Ovary (tissue), 7 donors: ENCODE measurements at regions not wholly inside any gene's neighbourhood (a gene's known extent, or its start where the extent isn't known, plus 50 kb on each side); places are given as distances from the start of the nearest gene placed in this dataset.

ENCODE experiments used
- DNase-seq, 5 donors: peaks; one replicate each; pipeline ENCODE4 v3.0.0-alpha.2; 2019 to 2020
- H3K27ac ChIP-seq, 2 donors: fragments of 200-600 bp; one replicate each; pipeline versions ENCODE4 v1.5.1 to v1.8.0; 2019 to 2022
- H3K27me3 ChIP-seq: fragments of 200-600 bp; one replicate; pipeline ENCODE4 v1.8.0; 2022
- H3K36me3 ChIP-seq: fragments of 200-600 bp; sonication (generic); one replicate; pipeline ENCODE4 v1.5.1; 2019
- H3K4me1 ChIP-seq: one replicate; pipeline ENCODE4 v1.8.1; 2013; ENCODE audit warnings: mild to moderate bottlenecking, moderate library complexity; ENCODE audit not compliant: insufficient read depth
- H3K4me3 ChIP-seq: fragments of 200-600 bp; sonication (generic); one replicate; pipeline ENCODE4 v1.5.1; 2017
- H3K9me3 ChIP-seq, 2 donors: fragments of 200-600 bp in 1 of 2; sonication (generic) in 1 of 2; one replicate each; pipeline versions ENCODE4 v1.5.1 to v1.8.1; 2013 to 2019; ENCODE audit warnings: mild to moderate bottlenecking in 1 of 2, moderate library complexity in 1 of 2
- CTCF ChIP-seq, 3 donors: fragments of 450-650 bp in 2 of 3; fragments of 200-600 bp in 1 of 3; IDR thresholded peaks; one replicate each; pipeline versions ENCODE4 v1.5.1 to v1.8.0; 2016 to 2022; ENCODE audit warnings: antibody characterized with exemption in 3 of 3, mild to moderate bottlenecking in 1 of 3
- EP300 ChIP-seq: sonication (generic); formaldehyde crosslinking; IDR thresholded peaks from one replicate; pipeline ENCODE4 v1.6.1; 2017; ENCODE audit warnings: antibody characterized with exemption
- POLR2A ChIP-seq: fragments of 450-650 bp; IDR thresholded peaks from one replicate; pipeline ENCODE4 v1.6.1; 2017; ENCODE audit warnings: antibody characterized with exemption, mild to moderate bottlenecking, moderate library complexity
- WGBS, 3 donors: extraction: QIAGEN DNeasy Blood & Tissue Kit in 1 of 3; methylation state at CpG; one replicate each; pipeline versions ENCODE4 v1.1.5 to v1.1.7; 2013 to 2017; 5-methylcytosine and 5-hydroxymethylcytosine counted together
- intact Hi-C, 4 donors: fragments of 100-400 bp; cut with DNase I; formaldehyde crosslinking; loops; one replicate each; pipeline versions ENCODE4 v1.11.0 to v1.15.1; 2022 to 2023
- donor health status: DM: no; HTN: no; CAD: no; lungs with moderate emphysema.
- donor health status: DM: no; HTN: no; CAD: no.
- donor health status: Bipolar disorder and iron deficiency.
- donor health status: DM: no; HTN: no; CAD: no.
- donor health status: DM: yes; HTN: yes; CAD: no.

DNA sequence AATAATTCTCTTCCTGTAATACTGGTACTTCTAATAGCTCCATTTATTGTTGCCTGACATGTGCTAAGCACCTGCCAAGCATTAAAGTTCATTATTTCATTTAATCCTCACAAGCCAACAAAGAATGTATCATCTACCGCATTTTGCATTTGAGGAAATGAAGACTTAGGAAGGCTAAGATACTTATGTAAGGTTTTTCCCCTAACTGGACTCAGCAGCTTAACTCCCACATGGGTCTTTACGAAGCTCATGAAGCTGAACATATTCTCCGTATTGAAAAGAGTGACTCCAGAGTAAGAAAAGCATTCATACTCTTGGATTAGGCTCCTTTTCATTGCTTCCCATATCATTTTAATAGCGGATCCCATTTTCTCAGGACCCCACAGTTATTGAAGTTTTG lies 155.7 kb upstream of the TMEM72 start:
- WGBS, 3 donors = 81 to 84% (median 82%) methylated on average over 4 of the region's 4 CpGs
- DNase-seq = no peak
- no peaks in the 10 kb centered on the region for H3K27me3 ChIP-seq
- TF ChIP-seq CTCF (IDR thresholded peaks at IDR 0.05) (no peak), POLR2A (no peak), EP300 (no peak)
- peaks cover 12% of the 10 kb centered on the region for H3K4me1 ChIP-seq
- no peak overlapping the region for H3K27ac ChIP-seq
- no peak overlapping the region for H3K4me3 ChIP-seq
- intact Hi-C loops = no loop called here
- H3K9me3 ChIP-seq = no peaks in the 10 kb centered on the region
- H3K36me3 ChIP-seq = no peaks in the 10 kb centered on the region

DNA sequence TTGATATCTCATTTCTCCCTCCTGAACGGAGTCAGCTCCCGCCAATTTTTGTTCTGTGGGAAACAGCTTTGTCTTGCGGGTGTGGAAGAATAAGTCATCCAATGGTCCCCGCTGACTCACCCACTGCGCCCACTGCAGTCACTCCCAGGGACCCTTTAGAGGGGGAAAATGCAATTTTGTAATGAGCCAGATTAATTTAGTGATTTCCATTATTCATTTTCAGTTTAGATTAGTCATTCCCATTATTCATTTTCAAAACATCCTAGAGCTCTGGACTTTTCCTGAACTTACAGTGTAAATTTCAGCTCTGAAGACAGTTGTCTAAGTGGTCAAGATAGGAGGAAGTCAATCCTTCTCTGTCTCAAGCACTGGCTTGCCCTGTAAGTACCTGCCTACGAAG lies 154.9 kb upstream of the TMEM72 start:
- TF ChIP-seq POLR2A (no peak), EP300 (no peak), CTCF (IDR thresholded peaks at IDR 0.05) (no peak)
- WGBS, 3 donors = 38 to 43% (median 41%) methylated on average over 6 of the region's 6 CpGs
- Histone ChIP-seq H3K36me3 (no peaks in the 10 kb centered on the region), H3K27ac (no peak overlapping the region), H3K9me3 (no peaks in the 10 kb centered on the region), H3K4me3 (no peak overlapping the region), H3K4me1 (peaks cover 12% of the 10 kb centered on the region), H3K27me3 (no peaks in the 10 kb centered on the region)
- no peak for DNase-seq
- intact Hi-C loops = no loop called here

DNA sequence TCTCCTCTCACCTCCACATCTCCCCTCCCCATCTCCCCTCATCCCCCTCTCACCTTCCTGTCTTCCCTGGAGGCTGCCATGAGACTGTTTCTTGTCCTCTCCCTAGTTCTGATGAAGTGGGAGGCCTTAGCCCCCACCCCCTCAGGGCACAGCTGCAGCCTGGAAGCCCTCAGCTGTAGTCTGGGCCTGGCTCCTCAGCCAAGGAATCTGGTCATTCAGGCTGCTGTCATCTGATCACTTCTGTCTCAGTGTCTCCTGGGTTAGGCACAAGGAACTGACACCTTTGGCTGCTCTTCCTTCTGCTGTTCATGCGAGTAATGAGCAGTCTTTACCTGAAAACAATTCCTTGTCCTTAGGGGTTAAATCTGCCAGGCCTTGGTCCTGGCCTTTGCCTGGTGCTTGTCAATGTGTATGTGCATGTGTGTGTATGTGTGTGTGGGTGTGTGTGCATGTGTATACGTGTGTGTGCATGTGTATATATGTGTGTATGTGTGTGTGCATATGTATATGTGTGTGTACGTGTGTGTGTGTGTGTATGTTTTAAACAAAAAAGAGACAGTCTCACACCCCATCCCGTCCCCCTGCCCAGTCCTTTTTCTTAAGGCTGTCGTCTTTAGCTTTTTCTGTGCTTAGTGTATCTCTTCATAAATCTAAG lies 153.5 kb upstream of the TMEM72 start:
- no peak for DNase-seq
- peaks cover 11% of the 10 kb centered on the region for H3K4me1 ChIP-seq
- H3K4me3 ChIP-seq = no peak overlapping the region
- no peak overlapping the region for H3K27ac ChIP-seq
- H3K27me3 ChIP-seq = no peaks in the 10 kb centered on the region
- intact Hi-C loops = no loop called here
- TF ChIP-seq EP300 (no peak), CTCF (IDR thresholded peaks at IDR 0.05) (no peak), POLR2A (no peak)
- no peaks in the 10 kb centered on the region for H3K9me3 ChIP-seq
- WGBS, 3 donors = 91 to 96% (median 94%) methylated on average over 5 of the region's 5 CpGs
- no peaks in the 10 kb centered on the region for H3K36me3 ChIP-seq

- Histone ChIP-seq H3K4me3 (no peak overlapping the region), H3K27me3 (no peaks in the 10 kb centered on the region), H3K27ac (no peak overlapping the region), H3K4me1 (peaks cover 4% of the 10 kb centered on the region), H3K9me3 (no peaks in the 10 kb centered on the region), H3K36me3 (no peaks in the 10 kb centered on the region)
- DNase-seq = no peak
- WGBS, 3 donors = 66 to 75% (median 73%) methylated on average over 5 of the region's 5 CpGs
- intact Hi-C loops = no loop called here
- TF ChIP-seq CTCF (IDR thresholded peaks at IDR 0.05) (no peak), EP300 (no peak), POLR2A (no peak)
Observed at GRCh38 chr10:44759122-44759521, 152.0 kb upstream of the TMEM72 start.
